HepG2 (cell line): ENCODE measurements at regions not wholly inside any gene's neighbourhood (a gene's known extent, or its start where the extent isn't known, plus 50 kb on each side); places are given as distances from the start of the nearest gene placed in this dataset.

Experiments
- ATAC-seq: fragments of 200-7000 bp; cut with Tn5 transposase; 3 replicates; pipeline ENCODE4 v1.9.1; 2020; ENCODE audit warnings: mild to moderate bottlenecking, moderate library complexity
- BruUV-seq: library from RNA; stranded (reverse); fragments of 400-500 nt; replicated peaks from 2 replicates; lab custom pipeline; 2021; lab: Mats Ljungman, UMichigan
- CTCF ChIA-PET: fragments of 300-600 bp; formaldehyde crosslinking; extraction: SDS; loops from one replicate; lab custom pipeline; 2021; ENCODE audit warnings: low total read pairs, inconsistent platforms, low intra/inter-chr PET ratio; lab: Yijun Ruan, JAX
- POLR2A ChIA-PET: fragments of 350-600 bp; sonication (Branson Sonifier 250); formaldehyde crosslinking; loops from one replicate; lab custom pipeline; 2020; ENCODE audit warnings: antibody characterized with exemption, inconsistent platforms; lab: Yijun Ruan, JAX
- DNase-seq: peaks from one replicate; pipeline ENCODE4 v3.0.0-alpha.2; 2015; ENCODE audit warnings: low spot score
- FAIRE-seq: peaks from 3 replicates; lab custom pipeline; 2011; peaks lifted over from hg19 to GRCh38; lab: Jason Lieb, UNC
- H2AFZ ChIP-seq: one replicate; pipeline ENCODE4 v1.6.1; 2011; ENCODE audit warnings: low read length, inconsistent platforms
- H3K27ac ChIP-seq: fragments of 300-600 bp; 3 replicates; pipeline ENCODE4 v1.8.0; 2011; ENCODE audit warnings: mixed run types, mild to moderate bottlenecking, mixed read lengths, low read length, inconsistent platforms; ENCODE audit not compliant: insufficient read depth; ENCODE audit errors: extremely low read length
- H3K27me3 ChIP-seq, 2 experiments: fragments of 200-600 bp in 1 of 2; 2 replicates in 1 of 2; 3 replicates in 1 of 2; pipeline versions ENCODE4 v1.6.0 to v1.8.0; 2011; ENCODE audit warnings: low read length in 2 of 2, mild to moderate bottlenecking in 2 of 2, moderate library complexity in 2 of 2, inconsistent platforms in 1 of 2; ENCODE audit not compliant: insufficient read depth in 2 of 2, control insufficient read depth in 1 of 2
- H3K36me3 ChIP-seq, 2 experiments: fragments of 200-600 bp in 1 of 2; replicated peaks in 1 of 2; 2 replicates in 1 of 2; 3 replicates in 1 of 2; pipeline versions ENCODE4 v1.5.1 to v1.8.0; 2011; ENCODE audit warnings: low read length in 2 of 2, inconsistent platforms in 1 of 2; ENCODE audit not compliant: insufficient read depth in 2 of 2, control insufficient read depth in 1 of 2
- H3K4me1 ChIP-seq: 2 replicates; pipeline ENCODE4 v1.5.1; 2012; ENCODE audit warnings: low read length, inconsistent platforms; ENCODE audit not compliant: insufficient read depth
- H3K4me2 ChIP-seq: 2 replicates; pipeline ENCODE4 v1.6.0; 2011; ENCODE audit warnings: low read depth, low read length, inconsistent platforms
- H3K4me3 ChIP-seq, 3 experiments: fragments of 200-600 bp in 1 of 3; sonication (generic), shearing (Covaris generic) in 1 of 3; replicated peaks in 1 of 3; 2 replicates each; pipeline ENCODE4 v1.5.1; 2011 to 2016; ENCODE audit warnings: low read length in 3 of 3, inconsistent platforms in 2 of 3, low read depth in 2 of 3, mild to moderate bottlenecking in 2 of 3, control low read depth in 1 of 3, mixed read lengths in 1 of 3; ENCODE audit not compliant: insufficient read depth in 1 of 3
- H3K79me2 ChIP-seq: one replicate; pipeline ENCODE4 v1.6.1; 2011; ENCODE audit warnings: low read length, inconsistent platforms; ENCODE audit not compliant: insufficient read depth
- H3K9ac ChIP-seq: 2 replicates; pipeline ENCODE4 v1.6.0; 2011; ENCODE audit warnings: mild to moderate bottlenecking, low read depth, low read length, inconsistent platforms; ENCODE audit not compliant: insufficient read depth
- H3K9me3 ChIP-seq: 2 replicates; pipeline ENCODE4 v1.5.1; 2012; ENCODE audit warnings: mild to moderate bottlenecking, low read length
- H4K20me1 ChIP-seq: 2 replicates; pipeline ENCODE4 v1.6.0; 2011; ENCODE audit warnings: inconsistent platforms, mild to moderate bottlenecking, low read length, moderate library complexity; ENCODE audit not compliant: insufficient read depth
- MAF1 ChIP-seq: sonication (generic); formaldehyde crosslinking; IDR thresholded peaks from 2 replicates; pipeline ENCODE4 v1.5.0; 2020; ENCODE audit warnings: missing genetic modification reagents, borderline replicate concordance
- SALL2 ChIP-seq: sonication (generic); formaldehyde crosslinking; IDR thresholded peaks from 2 replicates; pipeline ENCODE4 v1.8.1; 2023; ENCODE audit warnings: mild to moderate bottlenecking, missing genetic modification reagents, inconsistent platforms
- WGBS: methylation state at CpG from one replicate; pipeline ENCODE4 v1.1.6; 2017; ENCODE audit warnings: low lambda C conversion rate; 5-methylcytosine and 5-hydroxymethylcytosine counted together
- in situ Hi-C: cut with HindIII; loops from 2 replicates; pipeline ENCODE4 v1.10.0; 2017; ENCODE audit warnings: low pct_unique_long_range_greater_than_20kb; ENCODE audit not compliant: extremely low pct_ligation_motif_present
- intact Hi-C: fragments of 100-400 bp; cut with micrococcal nuclease; formaldehyde crosslinking; loops from one replicate; pipeline ENCODE4 v1.10.0; 2022; ENCODE audit not compliant: unreplicated experiment
- TF ChIP-seq, protein P1 (sequence below): sonication (generic); formaldehyde crosslinking; IDR thresholded peaks from 2 replicates; pipeline ENCODE4 v1.4.0; 2020; ENCODE audit warnings: low read depth, mild to moderate bottlenecking, missing genetic modification reagents
- TF ChIP-seq, protein P2 (sequence below): sonication (generic); formaldehyde crosslinking; IDR thresholded peaks from 2 replicates; pipeline ENCODE4 v1.5.0; 2020; ENCODE audit warnings: mild to moderate bottlenecking, missing genetic modification reagents
- TF ChIP-seq, protein P3 (sequence below): sonication (generic); formaldehyde crosslinking; IDR thresholded peaks from 2 replicates; pipeline ENCODE4 v1.5.0; 2020; ENCODE audit warnings: mild to moderate bottlenecking, missing genetic modification reagents, moderate library complexity

DNA sequence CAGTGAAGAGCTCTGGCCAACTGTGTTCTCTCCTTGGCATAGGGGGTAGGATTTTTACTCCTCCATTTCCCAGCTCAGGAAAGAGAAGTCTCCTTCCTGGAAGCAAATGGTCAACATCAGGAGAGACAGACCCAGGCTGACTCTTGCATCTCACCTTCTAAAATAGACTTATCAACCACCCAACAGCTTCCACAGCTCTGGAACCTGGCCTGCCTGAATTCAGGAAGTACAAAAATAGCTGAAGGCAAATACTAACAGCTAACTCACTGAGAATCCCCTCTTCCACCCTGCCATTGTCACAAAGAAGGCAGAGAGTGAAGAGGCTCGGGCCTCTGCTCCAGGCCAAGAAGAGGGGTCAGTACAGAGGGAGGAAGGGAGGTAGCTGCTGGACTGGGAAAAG is 213.6 kb downstream of the NXPE2 start:
- ATAC-seq = no peak
- Histone ChIP-seq H3K79me2 (no peaks in the 10 kb centered on the region), H3K4me2 (no peak overlapping the region), H3K9me3 (no peaks in the 10 kb centered on the region), H3K36me3 (no peaks in the 10 kb centered on the region), H3K27me3 (peaks cover 1 to 13% of the 10 kb centered on the region in 2 experiments; a peak in 1 of 5 replicates), H3K27ac (no peak overlapping the region), H3K9ac (no peak overlapping the region), H4K20me1 (no peaks in the 10 kb centered on the region), H2AFZ (no peak overlapping the region), H3K4me1 (peaks cover 13% of the 10 kb centered on the region), H3K4me3 (no peak overlapping the region)
- intact Hi-C loops = no loop called here
- DNase-seq = no peak
- TF ChIP-seq MAF1 (CRISPR knock-in tag) (no peak), SALL2 (no peak)
- TF ChIP-seq, protein P1, sequence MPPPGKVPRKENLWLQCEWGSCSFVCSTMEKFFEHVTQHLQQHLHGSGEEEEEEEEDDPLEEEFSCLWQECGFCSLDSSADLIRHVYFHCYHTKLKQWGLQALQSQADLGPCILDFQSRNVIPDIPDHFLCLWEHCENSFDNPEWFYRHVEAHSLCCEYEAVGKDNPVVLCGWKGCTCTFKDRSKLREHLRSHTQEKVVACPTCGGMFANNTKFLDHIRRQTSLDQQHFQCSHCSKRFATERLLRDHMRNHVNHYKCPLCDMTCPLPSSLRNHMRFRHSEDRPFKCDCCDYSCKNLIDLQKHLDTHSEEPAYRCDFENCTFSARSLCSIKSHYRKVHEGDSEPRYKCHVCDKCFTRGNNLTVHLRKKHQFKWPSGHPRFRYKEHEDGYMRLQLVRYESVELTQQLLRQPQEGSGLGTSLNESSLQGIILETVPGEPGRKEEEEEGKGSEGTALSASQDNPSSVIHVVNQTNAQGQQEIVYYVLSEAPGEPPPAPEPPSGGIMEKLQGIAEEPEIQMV (CRISPR knock-in tag) = no peak
- in situ Hi-C loops = no loop called here
- ChIA-PET CTCF (no interaction called here), POLR2A (no interaction called here)
- FAIRE-seq = no peak
- 8% methylated on average over 1 of the region's 1 CpG for WGBS
- BruUV-seq = no TSS peak

DNA sequence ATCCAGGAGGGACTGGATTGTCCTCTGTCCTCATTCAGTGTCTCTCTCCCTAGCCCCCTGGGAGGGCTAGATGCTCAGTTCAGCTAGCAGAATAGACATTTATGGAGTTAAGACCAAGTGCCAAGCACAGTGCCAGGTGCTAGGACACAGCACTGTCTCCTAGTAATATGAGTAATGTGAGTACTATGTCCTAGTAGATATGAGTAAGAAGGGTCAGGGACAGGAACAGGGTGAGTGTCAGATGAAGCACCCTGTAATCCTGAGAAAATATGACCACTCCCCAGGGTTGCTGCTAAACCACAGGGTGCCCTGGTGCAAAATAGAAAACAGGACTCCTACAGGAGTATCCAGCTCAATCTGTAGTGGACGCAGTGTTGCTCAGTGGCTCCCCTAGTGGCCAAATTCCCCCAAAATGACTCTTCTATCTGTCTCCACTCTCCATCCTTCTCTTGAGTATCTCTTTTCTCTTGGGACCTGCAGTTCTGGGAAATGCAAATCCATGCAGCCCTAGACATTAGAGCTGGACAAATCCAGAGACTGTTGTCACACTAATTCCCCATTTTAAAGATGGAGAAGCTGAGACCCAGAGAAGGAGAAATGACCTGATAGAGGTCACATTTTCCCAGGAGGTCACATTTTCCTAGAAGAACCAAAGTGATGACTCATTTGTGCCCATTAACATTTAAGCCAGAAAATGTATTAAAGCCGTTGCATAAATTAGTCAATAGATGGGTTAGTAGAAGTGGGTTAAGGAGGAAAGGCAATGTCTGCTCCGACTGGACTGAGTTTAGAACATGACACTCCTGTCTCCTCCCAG is 214.3 kb downstream of the NXPE2 start:
- no peaks in the 10 kb centered on the region for H4K20me1 ChIP-seq
- ChIA-PET POLR2A (no interaction called here), CTCF (no interaction called here)
- H3K4me1 ChIP-seq = peaks cover 13% of the 10 kb centered on the region
- H3K36me3 ChIP-seq = no peaks in the 10 kb centered on the region
- 10% methylated on average over 3 of the region's 3 CpGs for WGBS
- no peak overlapping the region for H3K4me3 ChIP-seq
- no peaks in the 10 kb centered on the region for H3K79me2 ChIP-seq
- H3K4me2 ChIP-seq = no peak overlapping the region
- no peaks in the 10 kb centered on the region for H3K9me3 ChIP-seq
- in situ Hi-C loops = no loop called here
- no peak overlapping the region for H3K9ac ChIP-seq
- H2AFZ ChIP-seq = no peak overlapping the region
- no peak for DNase-seq
- TF ChIP-seq, protein P2, sequence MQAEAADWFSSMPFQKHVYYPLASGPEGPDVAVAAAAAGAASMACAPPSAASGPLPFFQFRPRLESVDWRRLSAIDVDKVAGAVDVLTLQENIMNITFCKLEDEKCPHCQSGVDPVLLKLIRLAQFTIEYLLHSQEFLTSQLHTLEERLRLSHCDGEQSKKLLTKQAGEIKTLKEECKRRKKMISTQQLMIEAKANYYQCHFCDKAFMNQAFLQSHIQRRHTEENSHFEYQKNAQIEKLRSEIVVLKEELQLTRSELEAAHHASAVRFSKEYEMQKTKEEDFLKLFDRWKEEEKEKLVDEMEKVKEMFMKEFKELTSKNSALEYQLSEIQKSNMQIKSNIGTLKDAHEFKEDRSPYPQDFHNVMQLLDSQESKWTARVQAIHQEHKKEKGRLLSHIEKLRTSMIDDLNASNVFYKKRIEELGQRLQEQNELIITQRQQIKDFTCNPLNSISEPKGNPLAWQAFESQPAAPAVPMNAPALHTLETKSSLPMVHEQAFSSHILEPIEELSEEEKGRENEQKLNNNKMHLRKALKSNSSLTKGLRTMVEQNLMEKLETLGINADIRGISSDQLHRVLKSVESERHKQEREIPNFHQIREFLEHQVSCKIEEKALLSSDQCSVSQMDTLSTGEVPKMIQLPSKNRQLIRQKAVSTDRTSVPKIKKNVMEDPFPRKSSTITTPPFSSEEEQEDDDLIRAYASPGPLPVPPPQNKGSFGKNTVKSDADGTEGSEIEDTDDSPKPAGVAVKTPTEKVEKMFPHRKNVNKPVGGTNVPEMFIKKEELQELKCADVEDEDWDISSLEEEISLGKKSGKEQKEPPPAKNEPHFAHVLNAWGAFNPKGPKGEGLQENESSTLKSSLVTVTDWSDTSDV = no peak
- TF ChIP-seq, protein P3, sequence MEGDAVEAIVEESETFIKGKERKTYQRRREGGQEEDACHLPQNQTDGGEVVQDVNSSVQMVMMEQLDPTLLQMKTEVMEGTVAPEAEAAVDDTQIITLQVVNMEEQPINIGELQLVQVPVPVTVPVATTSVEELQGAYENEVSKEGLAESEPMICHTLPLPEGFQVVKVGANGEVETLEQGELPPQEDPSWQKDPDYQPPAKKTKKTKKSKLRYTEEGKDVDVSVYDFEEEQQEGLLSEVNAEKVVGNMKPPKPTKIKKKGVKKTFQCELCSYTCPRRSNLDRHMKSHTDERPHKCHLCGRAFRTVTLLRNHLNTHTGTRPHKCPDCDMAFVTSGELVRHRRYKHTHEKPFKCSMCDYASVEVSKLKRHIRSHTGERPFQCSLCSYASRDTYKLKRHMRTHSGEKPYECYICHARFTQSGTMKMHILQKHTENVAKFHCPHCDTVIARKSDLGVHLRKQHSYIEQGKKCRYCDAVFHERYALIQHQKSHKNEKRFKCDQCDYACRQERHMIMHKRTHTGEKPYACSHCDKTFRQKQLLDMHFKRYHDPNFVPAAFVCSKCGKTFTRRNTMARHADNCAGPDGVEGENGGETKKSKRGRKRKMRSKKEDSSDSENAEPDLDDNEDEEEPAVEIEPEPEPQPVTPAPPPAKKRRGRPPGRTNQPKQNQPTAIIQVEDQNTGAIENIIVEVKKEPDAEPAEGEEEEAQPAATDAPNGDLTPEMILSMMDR (CRISPR knock-in tag) = peak; percentile 23
- intact Hi-C loops = no loop called here
- no peak for FAIRE-seq
- no TSS peak for BruUV-seq
- H3K27me3 ChIP-seq = peaks cover 1 to 13% of the 10 kb centered on the region in 2 experiments; a peak in 1 of 5 replicates
- ATAC-seq = peak; percentile 53
- H3K27ac ChIP-seq = no peak overlapping the region
